HEK293 (cell line): ENCODE measurements at regions not wholly inside any gene's neighbourhood (a gene's known extent, or its start where the extent isn't known, plus 50 kb on each side); places are given as distances from the start of the nearest gene placed in this dataset.

Source experiments
- CTCF ChIP-seq: fragments of 450-650 bp; formaldehyde crosslinking; IDR thresholded peaks from 2 replicates; pipeline ENCODE4 v1.5.1; 2016; ENCODE audit warnings: missing biosample characterization, missing genetic modification characterization
- MEIS1 ChIP-seq: sonication (generic); formaldehyde crosslinking; IDR thresholded peaks from 2 replicates; pipeline ENCODE4 v1.8.1; 2022; ENCODE audit warnings: missing genetic modification reagents, mild to moderate bottlenecking, borderline replicate concordance
- ZNF121 ChIP-seq: fragments of 450-650 bp; formaldehyde crosslinking; IDR thresholded peaks from 2 replicates; pipeline ENCODE4 v1.5.1; 2016; ENCODE audit warnings: missing biosample characterization, missing genetic modification characterization
- TF ChIP-seq, protein P1 (sequence below): fragments of 450-650 bp; formaldehyde crosslinking; IDR thresholded peaks from 2 replicates; pipeline ENCODE4 v1.5.1; 2016; ENCODE audit warnings: missing biosample characterization, missing genetic modification characterization
- TF ChIP-seq, protein P2 (sequence below): fragments of 450-650 bp; formaldehyde crosslinking; conservative IDR thresholded peaks from 2 replicates; pipeline ENCODE4 v1.5.1; 2016; ENCODE audit warnings: low read depth, missing biosample characterization, missing genetic modification characterization

DNA sequence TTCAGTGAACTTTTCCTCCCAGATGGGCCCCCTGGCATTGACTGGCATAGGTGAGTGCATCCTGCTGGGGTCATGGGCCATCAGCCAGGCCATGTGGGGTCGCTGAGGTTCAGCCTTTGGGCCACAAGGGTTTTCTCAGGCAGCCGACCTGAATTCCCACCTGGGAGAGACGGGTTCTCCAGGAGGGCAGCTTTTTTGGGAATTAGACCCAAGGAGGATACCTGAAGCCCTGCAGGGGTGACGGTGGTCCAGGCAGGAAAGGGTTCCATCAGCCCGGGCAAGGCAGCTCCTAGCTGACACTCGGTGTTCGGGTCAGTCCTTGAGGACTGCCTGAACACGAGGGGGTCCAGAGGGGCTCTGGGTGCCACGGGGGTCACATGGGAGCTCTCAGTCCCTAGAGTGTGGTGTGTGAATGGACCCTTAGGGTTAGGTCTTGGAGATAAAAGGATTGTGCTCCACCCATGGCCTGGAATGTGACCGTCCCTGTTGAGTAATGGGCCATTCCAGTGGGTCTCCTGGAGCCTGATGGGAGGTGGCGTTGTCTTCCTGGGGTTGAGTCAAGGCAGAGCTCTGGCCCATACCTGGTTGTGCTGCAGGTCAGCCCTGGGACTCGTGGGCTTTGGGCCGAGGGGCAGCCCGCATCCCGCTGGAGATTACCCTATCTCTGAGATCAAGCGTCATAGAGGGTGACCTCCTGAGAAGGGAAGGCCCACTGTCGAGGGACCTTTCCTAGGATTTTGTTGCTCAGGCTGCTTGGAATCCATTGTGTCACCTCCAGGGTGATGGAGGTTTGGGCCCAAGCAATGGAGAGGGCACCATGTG lies 192.8 kb downstream of the UBE3A start:
- TF ChIP-seq, protein P1, sequence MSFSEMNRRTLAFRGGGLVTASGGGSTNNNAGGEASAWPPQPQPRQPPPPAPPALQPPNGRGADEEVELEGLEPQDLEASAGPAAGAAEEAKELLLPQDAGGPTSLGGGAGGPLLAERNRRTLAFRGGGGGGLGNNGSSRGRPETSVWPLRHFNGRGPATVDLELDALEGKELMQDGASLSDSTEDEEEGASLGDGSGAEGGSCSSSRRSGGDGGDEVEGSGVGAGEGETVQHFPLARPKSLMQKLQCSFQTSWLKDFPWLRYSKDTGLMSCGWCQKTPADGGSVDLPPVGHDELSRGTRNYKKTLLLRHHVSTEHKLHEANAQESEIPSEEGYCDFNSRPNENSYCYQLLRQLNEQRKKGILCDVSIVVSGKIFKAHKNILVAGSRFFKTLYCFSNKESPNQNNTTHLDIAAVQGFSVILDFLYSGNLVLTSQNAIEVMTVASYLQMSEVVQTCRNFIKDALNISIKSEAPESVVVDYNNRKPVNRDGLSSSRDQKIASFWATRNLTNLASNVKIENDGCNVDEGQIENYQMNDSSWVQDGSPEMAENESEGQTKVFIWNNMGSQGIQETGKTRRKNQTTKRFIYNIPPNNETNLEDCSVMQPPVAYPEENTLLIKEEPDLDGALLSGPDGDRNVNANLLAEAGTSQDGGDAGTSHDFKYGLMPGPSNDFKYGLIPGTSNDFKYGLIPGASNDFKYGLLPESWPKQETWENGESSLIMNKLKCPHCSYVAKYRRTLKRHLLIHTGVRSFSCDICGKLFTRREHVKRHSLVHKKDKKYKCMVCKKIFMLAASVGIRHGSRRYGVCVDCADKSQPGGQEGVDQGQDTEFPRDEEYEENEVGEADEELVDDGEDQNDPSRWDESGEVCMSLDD (tag by site-specific recombination), result no peak
- TF ChIP-seq ZNF121 (tag by site-specific recombination) (no peak), CTCF (no peak), MEIS1 (no peak)
- TF ChIP-seq, protein P2, sequence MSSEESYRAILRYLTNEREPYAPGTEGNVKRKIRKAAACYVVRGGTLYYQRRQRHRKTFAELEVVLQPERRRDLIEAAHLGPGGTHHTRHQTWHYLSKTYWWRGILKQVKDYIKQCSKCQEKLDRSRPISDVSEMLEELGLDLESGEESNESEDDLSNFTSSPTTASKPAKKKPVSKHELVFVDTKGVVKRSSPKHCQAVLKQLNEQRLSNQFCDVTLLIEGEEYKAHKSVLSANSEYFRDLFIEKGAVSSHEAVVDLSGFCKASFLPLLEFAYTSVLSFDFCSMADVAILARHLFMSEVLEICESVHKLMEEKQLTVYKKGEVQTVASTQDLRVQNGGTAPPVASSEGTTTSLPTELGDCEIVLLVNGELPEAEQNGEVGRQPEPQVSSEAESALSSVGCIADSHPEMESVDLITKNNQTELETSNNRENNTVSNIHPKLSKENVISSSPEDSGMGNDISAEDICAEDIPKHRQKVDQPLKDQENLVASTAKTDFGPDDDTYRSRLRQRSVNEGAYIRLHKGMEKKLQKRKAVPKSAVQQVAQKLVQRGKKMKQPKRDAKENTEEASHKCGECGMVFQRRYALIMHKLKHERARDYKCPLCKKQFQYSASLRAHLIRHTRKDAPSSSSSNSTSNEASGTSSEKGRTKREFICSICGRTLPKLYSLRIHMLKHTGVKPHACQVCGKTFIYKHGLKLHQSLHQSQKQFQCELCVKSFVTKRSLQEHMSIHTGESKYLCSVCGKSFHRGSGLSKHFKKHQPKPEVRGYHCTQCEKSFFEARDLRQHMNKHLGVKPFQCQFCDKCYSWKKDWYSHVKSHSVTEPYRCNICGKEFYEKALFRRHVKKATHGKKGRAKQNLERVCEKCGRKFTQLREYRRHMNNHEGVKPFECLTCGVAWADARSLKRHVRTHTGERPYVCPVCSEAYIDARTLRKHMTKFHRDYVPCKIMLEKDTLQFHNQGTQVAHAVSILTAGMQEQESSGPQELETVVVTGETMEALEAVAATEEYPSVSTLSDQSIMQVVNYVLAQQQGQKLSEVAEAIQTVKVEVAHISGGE (tag by site-specific recombination), result no peak
